ENCODE measurements at regions not wholly inside any gene's neighbourhood (a gene's known extent, or its start where the extent isn't known, plus 50 kb on each side); places are given as distances from the start of the nearest gene placed in this dataset.

- 75 to 93% methylated on average over 1 of the region's 1 CpG for WGBS, 2 donors (ENCODE audit: low coverage in 1 of 2)
- Histone ChIP-seq H3K27ac (no peak overlapping the region), H3K4me3 (no peak overlapping the region), H3K9me3 (no peaks in the 10 kb centered on the region), H3K4me1 (no peaks in the 10 kb centered on the region), H3K36me3 (no peaks in the 10 kb centered on the region), H3K27me3 (no peaks in the 10 kb centered on the region)
- no peak for ATAC-seq
- TF ChIP-seq, protein P1, sequence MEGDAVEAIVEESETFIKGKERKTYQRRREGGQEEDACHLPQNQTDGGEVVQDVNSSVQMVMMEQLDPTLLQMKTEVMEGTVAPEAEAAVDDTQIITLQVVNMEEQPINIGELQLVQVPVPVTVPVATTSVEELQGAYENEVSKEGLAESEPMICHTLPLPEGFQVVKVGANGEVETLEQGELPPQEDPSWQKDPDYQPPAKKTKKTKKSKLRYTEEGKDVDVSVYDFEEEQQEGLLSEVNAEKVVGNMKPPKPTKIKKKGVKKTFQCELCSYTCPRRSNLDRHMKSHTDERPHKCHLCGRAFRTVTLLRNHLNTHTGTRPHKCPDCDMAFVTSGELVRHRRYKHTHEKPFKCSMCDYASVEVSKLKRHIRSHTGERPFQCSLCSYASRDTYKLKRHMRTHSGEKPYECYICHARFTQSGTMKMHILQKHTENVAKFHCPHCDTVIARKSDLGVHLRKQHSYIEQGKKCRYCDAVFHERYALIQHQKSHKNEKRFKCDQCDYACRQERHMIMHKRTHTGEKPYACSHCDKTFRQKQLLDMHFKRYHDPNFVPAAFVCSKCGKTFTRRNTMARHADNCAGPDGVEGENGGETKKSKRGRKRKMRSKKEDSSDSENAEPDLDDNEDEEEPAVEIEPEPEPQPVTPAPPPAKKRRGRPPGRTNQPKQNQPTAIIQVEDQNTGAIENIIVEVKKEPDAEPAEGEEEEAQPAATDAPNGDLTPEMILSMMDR (IDR thresholded peaks at IDR 0.05), result no peak
These were observed 627.1 kb upstream of the AADAT start for GRCh38 chr4:170716868-170717267.

- H3K4me3 ChIP-seq, result no peak overlapping the region
- TF ChIP-seq, protein P1 (IDR thresholded peaks at IDR 0.05), result no peak
- TF ChIP-seq POLR2A (IDR thresholded peaks at IDR 0.05), result no peak
- no peak for TF ChIP-seq EP300 (IDR thresholded peaks at IDR 0.05)
- no peak for TF ChIP-seq POLR2AphosphoS5 (IDR thresholded peaks at IDR 0.05)
- H3K4me1 ChIP-seq, result no peaks in the 10 kb centered on the region
- no peak overlapping the region for H3K27ac ChIP-seq
- no peaks in the 10 kb centered on the region for H3K9me3 ChIP-seq
- H3K27me3 ChIP-seq, result no peaks in the 10 kb centered on the region
- 50 to 75% methylated on average over 1 to 3 of the region's 3 CpGs for WGBS, 2 donors (ENCODE audit: low coverage in 1 of 2)
- ATAC-seq, result no peak
- H3K36me3 ChIP-seq, result no peaks in the 10 kb centered on the region
These were observed 616.2 kb upstream of the AADAT start for GRCh38 chr4:170705907-170706306.

DNA sequence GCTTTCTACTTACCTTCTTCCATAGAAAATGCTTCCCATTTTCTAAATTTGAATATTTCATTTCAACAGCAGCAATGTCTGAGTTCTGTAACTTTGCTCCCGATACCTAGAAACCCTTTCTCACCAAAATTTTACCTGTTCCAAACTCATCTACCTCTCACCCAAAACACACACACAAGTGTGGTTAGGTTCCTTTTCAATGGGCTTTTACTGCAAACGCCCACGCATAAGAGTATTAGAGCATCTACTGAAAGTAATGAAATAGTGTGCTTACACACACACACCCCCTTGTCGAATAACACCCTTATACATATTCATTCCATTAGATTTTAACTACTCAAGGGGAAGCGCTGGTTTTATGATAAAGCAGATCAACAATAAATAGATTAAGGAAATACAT is 610.3 kb upstream of the AADAT start:
- Histone ChIP-seq H3K27me3 (no peaks in the 10 kb centered on the region), H3K9me3 (no peaks in the 10 kb centered on the region), H3K4me3 (no peak overlapping the region), H3K36me3 (no peaks in the 10 kb centered on the region), H3K4me1 (no peaks in the 10 kb centered on the region), H3K27ac (no peak overlapping the region)
- no peak for ATAC-seq
- no peak for TF ChIP-seq POLR2A (IDR thresholded peaks at IDR 0.05)
- TF ChIP-seq, protein P1 (IDR thresholded peaks at IDR 0.05), result no peak
- no peak for TF ChIP-seq POLR2AphosphoS5 (IDR thresholded peaks at IDR 0.05)
- TF ChIP-seq EP300 (IDR thresholded peaks at IDR 0.05), result no peak
- WGBS, 2 donors (ENCODE audit: low coverage in 1 of 2), result 84 to 94% methylated on average over 5 of the region's 5 CpGs

DNA sequence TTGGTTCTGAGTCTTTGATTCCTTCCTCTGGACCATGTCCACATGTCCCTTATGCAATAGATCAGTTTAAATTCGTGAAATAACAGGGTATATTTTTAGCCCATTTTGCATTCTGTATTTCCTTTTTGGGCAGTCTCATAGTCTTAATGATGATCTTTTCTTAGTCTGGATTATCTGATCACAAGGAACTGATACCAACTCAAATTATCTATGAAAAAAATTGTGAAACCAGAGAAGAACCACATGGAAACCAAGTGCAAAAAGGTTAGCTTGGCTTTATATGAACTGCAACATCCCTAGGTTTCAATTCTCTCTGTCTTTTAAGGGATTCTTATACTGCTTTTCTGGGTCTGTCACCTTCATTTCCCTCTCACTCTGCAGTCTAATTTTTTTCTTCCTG is 608.6 kb upstream of the AADAT start:
- no peaks in the 10 kb centered on the region for H3K27me3 ChIP-seq
- no peak overlapping the region for H3K27ac ChIP-seq
- H3K4me1 ChIP-seq, result no peaks in the 10 kb centered on the region
- no peak for ATAC-seq
- no peak overlapping the region for H3K4me3 ChIP-seq
- no peaks in the 10 kb centered on the region for H3K36me3 ChIP-seq
- TF ChIP-seq, protein P1 (IDR thresholded peaks at IDR 0.05), result no peak
- TF ChIP-seq POLR2AphosphoS5 (IDR thresholded peaks at IDR 0.05) (no peak), EP300 (IDR thresholded peaks at IDR 0.05) (no peak), POLR2A (IDR thresholded peaks at IDR 0.05) (no peak)
- H3K9me3 ChIP-seq, result no peaks in the 10 kb centered on the region
- 7 to 15% methylated on average over 1 of the region's 1 CpG for WGBS, 2 donors (ENCODE audit: low coverage in 1 of 2)

DNA sequence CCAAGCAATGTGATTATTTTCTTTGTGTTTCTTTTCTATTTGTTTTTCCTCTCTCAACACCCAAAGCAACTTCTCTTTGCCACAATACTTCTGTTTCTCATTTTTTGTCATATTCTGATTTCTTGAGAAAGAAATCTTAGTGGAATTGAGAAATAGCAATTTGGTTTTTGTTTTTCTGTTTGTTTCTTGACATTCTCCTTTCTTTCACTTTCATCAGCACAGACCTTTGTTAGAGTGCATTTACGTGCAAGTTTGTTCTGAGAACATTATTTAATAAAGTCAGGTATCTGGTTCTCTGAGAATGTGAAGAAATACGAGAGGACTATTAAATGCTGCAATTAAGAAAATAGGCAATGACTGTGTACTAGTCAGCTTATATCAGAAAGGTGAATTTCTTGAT is 608.1 kb upstream of the AADAT start:
- no peak for TF ChIP-seq EP300 (IDR thresholded peaks at IDR 0.05)
- TF ChIP-seq POLR2AphosphoS5 (IDR thresholded peaks at IDR 0.05), result no peak
- TF ChIP-seq, protein P1 (IDR thresholded peaks at IDR 0.05), result no peak
- no peak for TF ChIP-seq POLR2A (IDR thresholded peaks at IDR 0.05)
- Histone ChIP-seq H3K4me1 (no peaks in the 10 kb centered on the region), H3K36me3 (no peaks in the 10 kb centered on the region), H3K4me3 (no peak overlapping the region), H3K27ac (no peak overlapping the region), H3K27me3 (no peaks in the 10 kb centered on the region), H3K9me3 (no peaks in the 10 kb centered on the region)
- 32 to 58% methylated on average over 2 of the region's 2 CpGs for WGBS, 2 donors (ENCODE audit: low coverage in 1 of 2)
- ATAC-seq, result no peak

Data from gastroesophageal sphincter (tissue), 4 donors.